Mucosa of stomach (tissue), 1 donor: ENCODE measurements at regions not wholly inside any gene's neighbourhood (a gene's known extent, or its start where the extent isn't known, plus 50 kb on each side); places are given as distances from the start of the nearest gene placed in this dataset.

ENCODE experiments used
- H3K27me3 ChIP-seq: one replicate; pipeline ENCODE4 v1.7.0; 2013; ENCODE audit warnings: mild to moderate bottlenecking, low read length; ENCODE audit not compliant: control insufficient read depth, insufficient read depth
- H3K36me3 ChIP-seq: one replicate; pipeline ENCODE4 v1.7.0; 2013; ENCODE audit warnings: low read length; ENCODE audit not compliant: control insufficient read depth, insufficient read depth
- H3K4me1 ChIP-seq: one replicate; pipeline ENCODE4 v1.7.0; 2013; ENCODE audit warnings: mild to moderate bottlenecking, low read length; ENCODE audit not compliant: control insufficient read depth, insufficient read depth
- H3K4me3 ChIP-seq: one replicate; pipeline ENCODE4 v1.7.0; 2013; ENCODE audit warnings: low read length
- H3K9ac ChIP-seq: one replicate; pipeline ENCODE4 v1.7.0; 2013; ENCODE audit warnings: mild to moderate bottlenecking, low read length, moderate library complexity
- H3K9me3 ChIP-seq: one replicate; pipeline ENCODE4 v1.7.0; 2013; ENCODE audit warnings: mild to moderate bottlenecking, low read length, moderate library complexity; ENCODE audit not compliant: control insufficient read depth
- donor health status: Pancreatic carcinoma.

GRCh38 chr10:106520698-106521097 is 643.8 kb downstream of the SORCS1 start:
- no peaks in the 10 kb centered on the region for H3K9me3 ChIP-seq
- H3K4me1 ChIP-seq = no peaks in the 10 kb centered on the region
- no peak overlapping the region for H3K9ac ChIP-seq
- H3K36me3 ChIP-seq = no peaks in the 10 kb centered on the region
- no peak overlapping the region for H3K4me3 ChIP-seq
- no peaks in the 10 kb centered on the region for H3K27me3 ChIP-seq

- no peak overlapping the region for H3K9ac ChIP-seq
- H3K9me3 ChIP-seq = no peaks in the 10 kb centered on the region
- H3K36me3 ChIP-seq = no peaks in the 10 kb centered on the region
- no peaks in the 10 kb centered on the region for H3K27me3 ChIP-seq
- H3K4me1 ChIP-seq = peaks cover 1% of the 10 kb centered on the region
- H3K4me3 ChIP-seq = no peak overlapping the region
Measured at GRCh38 chr10:106519376-106520030, 645.0 kb downstream of the SORCS1 start.

GRCh38 chr10:106515206-106515790 is 649.2 kb downstream of the SORCS1 start:
- H3K4me1 ChIP-seq = peaks cover 6% of the 10 kb centered on the region
- H3K4me3 ChIP-seq = no peak overlapping the region
- no peaks in the 10 kb centered on the region for H3K36me3 ChIP-seq
- no peaks in the 10 kb centered on the region for H3K9me3 ChIP-seq
- no peak overlapping the region for H3K9ac ChIP-seq
- no peaks in the 10 kb centered on the region for H3K27me3 ChIP-seq

- H3K4me3 ChIP-seq = no peak overlapping the region
- H3K4me1 ChIP-seq = peaks cover 6% of the 10 kb centered on the region
- H3K36me3 ChIP-seq = no peaks in the 10 kb centered on the region
- no peaks in the 10 kb centered on the region for H3K27me3 ChIP-seq
- no peaks in the 10 kb centered on the region for H3K9me3 ChIP-seq
- no peak overlapping the region for H3K9ac ChIP-seq
Measured at GRCh38 chr10:106513352-106513771, 651.1 kb downstream of the SORCS1 start.

GRCh38 chr10:106511917-106512316 is 652.6 kb downstream of the SORCS1 start:
- Histone ChIP-seq H3K4me3 (no peak overlapping the region), H3K27me3 (no peaks in the 10 kb centered on the region), H3K36me3 (no peaks in the 10 kb centered on the region), H3K9ac (no peak overlapping the region), H3K4me1 (peaks cover 6% of the 10 kb centered on the region), H3K9me3 (no peaks in the 10 kb centered on the region)

GRCh38 chr10:106508950-106509349 is 655.6 kb downstream of the SORCS1 start:
- no peak overlapping the region for H3K4me3 ChIP-seq
- H3K9me3 ChIP-seq = no peaks in the 10 kb centered on the region
- no peak overlapping the region for H3K9ac ChIP-seq
- H3K27me3 ChIP-seq = no peaks in the 10 kb centered on the region
- no peaks in the 10 kb centered on the region for H3K36me3 ChIP-seq
- no peaks in the 10 kb centered on the region for H3K4me1 ChIP-seq

GRCh38 chr10:106506526-106507283 is 657.8 kb downstream of the SORCS1 start:
- Histone ChIP-seq H3K9me3 (no peaks in the 10 kb centered on the region), H3K27me3 (no peaks in the 10 kb centered on the region), H3K36me3 (no peaks in the 10 kb centered on the region), H3K4me3 (no peak overlapping the region), H3K4me1 (no peaks in the 10 kb centered on the region), H3K9ac (no peak overlapping the region)

GRCh38 chr10:106504536-106504935 is 660.0 kb downstream of the SORCS1 start:
- no peak overlapping the region for H3K4me3 ChIP-seq
- no peaks in the 10 kb centered on the region for H3K36me3 ChIP-seq
- H3K27me3 ChIP-seq = no peaks in the 10 kb centered on the region
- H3K4me1 ChIP-seq = no peaks in the 10 kb centered on the region
- H3K9ac ChIP-seq = no peak overlapping the region
- no peaks in the 10 kb centered on the region for H3K9me3 ChIP-seq

- H3K4me1 ChIP-seq = no peaks in the 10 kb centered on the region
- H3K9ac ChIP-seq = no peak overlapping the region
- no peaks in the 10 kb centered on the region for H3K9me3 ChIP-seq
- no peaks in the 10 kb centered on the region for H3K27me3 ChIP-seq
- no peak overlapping the region for H3K4me3 ChIP-seq
- no peaks in the 10 kb centered on the region for H3K36me3 ChIP-seq
Measured at GRCh38 chr10:106502641-106503040, 661.9 kb downstream of the SORCS1 start.

- Histone ChIP-seq H3K4me3 (no peak overlapping the region), H3K4me1 (no peaks in the 10 kb centered on the region), H3K27me3 (no peaks in the 10 kb centered on the region), H3K36me3 (no peaks in the 10 kb centered on the region), H3K9me3 (no peaks in the 10 kb centered on the region), H3K9ac (no peak overlapping the region)
Measured at GRCh38 chr10:106500925-106501525, 663.5 kb downstream of the SORCS1 start.

GRCh38 chr10:106500041-106500924 is 664.2 kb downstream of the SORCS1 start:
- no peak overlapping the region for H3K4me3 ChIP-seq
- no peaks in the 10 kb centered on the region for H3K9me3 ChIP-seq
- H3K9ac ChIP-seq = no peak overlapping the region
- no peaks in the 10 kb centered on the region for H3K27me3 ChIP-seq
- no peaks in the 10 kb centered on the region for H3K36me3 ChIP-seq
- H3K4me1 ChIP-seq = no peaks in the 10 kb centered on the region
